Esophagus squamous epithelium (tissue), 4 donors: ENCODE measurements at regions not wholly inside any gene's neighbourhood (a gene's known extent, or its start where the extent isn't known, plus 50 kb on each side); places are given as distances from the start of the nearest gene placed in this dataset.

ENCODE experiments used
- POLR2A ChIP-seq, 4 donors: fragments of 450-650 bp; IDR thresholded peaks; one replicate each; pipeline ENCODE4 v1.6.1; 2017; ENCODE audit warnings: antibody characterized with exemption in 4 of 4, mild to moderate bottlenecking in 4 of 4, moderate library complexity in 3 of 4
- TF ChIP-seq, protein P1 (sequence below), 6 experiments: fragments of 450-650 bp in 4 of 6; fragments of 200-600 bp in 2 of 6; sonication (generic) in 2 of 6; IDR thresholded peaks; one replicate each; pipeline ENCODE4 v1.5.1; 2016 to 2019; ENCODE audit warnings: antibody characterized with exemption in 6 of 6, mild to moderate bottlenecking in 4 of 6, moderate library complexity in 4 of 6

DNA sequence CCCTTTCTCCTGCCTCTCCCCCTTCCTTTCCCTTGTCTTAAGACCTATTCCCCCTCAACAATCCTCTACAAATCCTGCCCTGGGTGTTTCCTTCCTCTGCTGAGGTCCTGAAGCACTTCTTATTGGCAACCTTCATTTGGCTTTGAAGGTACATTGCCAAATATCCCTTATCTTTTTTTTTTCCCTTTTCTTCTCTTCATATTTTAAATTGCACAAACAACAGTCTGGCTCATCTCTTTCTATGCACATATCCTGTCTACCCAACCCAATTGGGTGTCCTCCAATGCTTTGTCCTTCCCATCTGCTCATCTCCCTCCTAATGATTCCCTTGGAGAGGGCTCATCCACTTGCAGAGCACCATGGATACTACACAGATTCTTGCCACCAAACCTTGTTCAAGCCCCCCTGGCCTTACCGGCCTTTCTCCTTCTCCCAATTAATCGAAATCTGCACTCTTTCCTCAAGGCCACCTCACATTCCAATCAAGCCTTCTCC, 537.9 kb upstream of the JARID2 start:
- TF ChIP-seq, protein P1, sequence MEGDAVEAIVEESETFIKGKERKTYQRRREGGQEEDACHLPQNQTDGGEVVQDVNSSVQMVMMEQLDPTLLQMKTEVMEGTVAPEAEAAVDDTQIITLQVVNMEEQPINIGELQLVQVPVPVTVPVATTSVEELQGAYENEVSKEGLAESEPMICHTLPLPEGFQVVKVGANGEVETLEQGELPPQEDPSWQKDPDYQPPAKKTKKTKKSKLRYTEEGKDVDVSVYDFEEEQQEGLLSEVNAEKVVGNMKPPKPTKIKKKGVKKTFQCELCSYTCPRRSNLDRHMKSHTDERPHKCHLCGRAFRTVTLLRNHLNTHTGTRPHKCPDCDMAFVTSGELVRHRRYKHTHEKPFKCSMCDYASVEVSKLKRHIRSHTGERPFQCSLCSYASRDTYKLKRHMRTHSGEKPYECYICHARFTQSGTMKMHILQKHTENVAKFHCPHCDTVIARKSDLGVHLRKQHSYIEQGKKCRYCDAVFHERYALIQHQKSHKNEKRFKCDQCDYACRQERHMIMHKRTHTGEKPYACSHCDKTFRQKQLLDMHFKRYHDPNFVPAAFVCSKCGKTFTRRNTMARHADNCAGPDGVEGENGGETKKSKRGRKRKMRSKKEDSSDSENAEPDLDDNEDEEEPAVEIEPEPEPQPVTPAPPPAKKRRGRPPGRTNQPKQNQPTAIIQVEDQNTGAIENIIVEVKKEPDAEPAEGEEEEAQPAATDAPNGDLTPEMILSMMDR (IDR thresholded peaks at IDR 0.05): no peak
- TF ChIP-seq POLR2A (IDR thresholded peaks at IDR 0.05): no peak
